Adrenal gland (tissue), 5 donors: ENCODE measurements at regions not wholly inside any gene's neighbourhood (a gene's known extent, or its start where the extent isn't known, plus 50 kb on each side); places are given as distances from the start of the nearest gene placed in this dataset.

Experiments
- CTCF ChIP-seq, 6 experiments: fragments of 450-650 bp in 4 of 6; fragments of 200-600 bp in 2 of 6; sonication (generic) in 1 of 6; IDR thresholded peaks; 1 replicate in 5 of 6; 2 replicates in 1 of 6; pipeline versions ENCODE4 v1.5.1 to v1.8.0; 2016 to 2021; ENCODE audit warnings: antibody characterized with exemption in 6 of 6, mild to moderate bottlenecking in 2 of 6, moderate library complexity in 1 of 6
- POLR2A ChIP-seq, 2 donors: fragments of 450-650 bp; IDR thresholded peaks; one replicate each; pipeline ENCODE4 v1.6.1; 2017; ENCODE audit warnings: antibody characterized with exemption in 2 of 2, mild to moderate bottlenecking in 2 of 2, moderate library complexity in 1 of 2
- donor health status: DM: no; HTN: no; CAD: no.

- TF ChIP-seq CTCF (IDR thresholded peaks at IDR 0.05) (peak in 3 of 6 experiments; percentile 7 to 16 (median 16)), POLR2A (IDR thresholded peaks at IDR 0.05) (no peak)
These were observed 263.7 kb downstream of the BMP2 start for GRCh38 chr20:7031222-7031621.
